ENCODE measurements at regions not wholly inside any gene's neighbourhood (a gene's known extent, or its start where the extent isn't known, plus 50 kb on each side); places are given as distances from the start of the nearest gene placed in this dataset.

- Histone ChIP-seq H3K27ac (no peak overlapping the region), H3K4me3 (no peak overlapping the region), H3K27me3 (no peaks in the 10 kb centered on the region), H3K36me3 (ENCODE audit: low read depth, missing control alignments) (no peaks in the 10 kb centered on the region), H3K9me3 (no peaks in the 10 kb centered on the region), H3K4me1 (no peaks in the 10 kb centered on the region)
- intact Hi-C loops (cut with DNase I; ENCODE audit: low total_unique reads): no loop called here
- DNase-seq: no peak
- 92 to 94% methylated on average over 3 of the region's 3 CpGs for WGBS, 2 donors
- TF ChIP-seq CTCF (IDR thresholded peaks at IDR 0.05) (no peak), POLR2A (IDR thresholded peaks at IDR 0.05) (no peak)
Observed at GRCh38 chr3:154701055-154701454, 271.1 kb upstream of the GPR149 start.

GRCh38 chr3:154690413-154690812 is 260.4 kb upstream of the GPR149 start:
- Histone ChIP-seq H3K4me3 (no peak overlapping the region), H3K27ac (no peak overlapping the region), H3K4me1 (no peaks in the 10 kb centered on the region), H3K36me3 (ENCODE audit: low read depth, missing control alignments) (no peaks in the 10 kb centered on the region), H3K9me3 (no peaks in the 10 kb centered on the region), H3K27me3 (no peaks in the 10 kb centered on the region)
- intact Hi-C loops (cut with DNase I; ENCODE audit: low total_unique reads): no loop called here
- DNase-seq: no peak
- TF ChIP-seq CTCF (IDR thresholded peaks at IDR 0.05) (no peak), POLR2A (IDR thresholded peaks at IDR 0.05) (no peak)

GRCh38 chr3:154684440-154684839 is 254.4 kb upstream of the GPR149 start:
- Histone ChIP-seq H3K9me3 (no peaks in the 10 kb centered on the region), H3K4me1 (no peaks in the 10 kb centered on the region), H3K4me3 (no peak overlapping the region), H3K36me3 (ENCODE audit: low read depth, missing control alignments) (no peaks in the 10 kb centered on the region), H3K27ac (no peak overlapping the region), H3K27me3 (no peaks in the 10 kb centered on the region)
- 39 to 77% methylated on average over 3 to 6 of the region's 6 CpGs for WGBS, 2 donors
- no peak for TF ChIP-seq POLR2A (IDR thresholded peaks at IDR 0.05)
- TF ChIP-seq CTCF (IDR thresholded peaks at IDR 0.05): no peak
- intact Hi-C loops (cut with DNase I; ENCODE audit: low total_unique reads): no loop called here
- no peak for DNase-seq

GRCh38 chr3:154684021-154684420 is 254.0 kb upstream of the GPR149 start:
- no peak overlapping the region for H3K4me3 ChIP-seq
- H3K4me1 ChIP-seq: no peaks in the 10 kb centered on the region
- no peak for DNase-seq
- H3K9me3 ChIP-seq: no peaks in the 10 kb centered on the region
- TF ChIP-seq POLR2A (IDR thresholded peaks at IDR 0.05) (no peak), CTCF (IDR thresholded peaks at IDR 0.05) (no peak)
- H3K27me3 ChIP-seq: no peaks in the 10 kb centered on the region
- H3K27ac ChIP-seq: no peak overlapping the region
- no peaks in the 10 kb centered on the region for H3K36me3 ChIP-seq (ENCODE audit: low read depth, missing control alignments)
- 74 to 95% methylated on average over 3 of the region's 3 CpGs for WGBS, 2 donors
- intact Hi-C loops (cut with DNase I; ENCODE audit: low total_unique reads): no loop called here

- Histone ChIP-seq H3K4me1 (no peaks in the 10 kb centered on the region), H3K4me3 (no peak overlapping the region), H3K9me3 (no peaks in the 10 kb centered on the region), H3K27me3 (no peaks in the 10 kb centered on the region), H3K36me3 (ENCODE audit: low read depth, missing control alignments) (no peaks in the 10 kb centered on the region), H3K27ac (no peak overlapping the region)
- TF ChIP-seq POLR2A (IDR thresholded peaks at IDR 0.05) (no peak), CTCF (IDR thresholded peaks at IDR 0.05) (no peak)
- WGBS, 2 donors: 57 to 69% methylated on average over 1 of the region's 1 CpG
- intact Hi-C loops (cut with DNase I; ENCODE audit: low total_unique reads): no loop called here
- DNase-seq: no peak
Observed at GRCh38 chr3:154678041-154678654, 248.2 kb upstream of the GPR149 start.

Data from testis (tissue), 2 donors.